Neural progenitor cell (in vitro differentiated cells): ENCODE measurements at regions not wholly inside any gene's neighbourhood (a gene's known extent, or its start where the extent isn't known, plus 50 kb on each side); places are given as distances from the start of the nearest gene placed in this dataset.

Source experiments
- DNase-seq: peaks from one replicate; pipeline ENCODE4 v3.0.0-alpha.2; 2016; ENCODE audit warnings: low spot score
- H2AFZ ChIP-seq: fragments of 200-600 bp; sonication (generic); replicated peaks from 2 replicates; pipeline ENCODE4 v1.6.1; 2016; ENCODE audit warnings: antibody characterized with exemption
- H3F3A ChIP-seq: fragments of 200-600 bp; sonication (generic); 2 replicates; pipeline ENCODE4 v1.6.1; 2016; ENCODE audit warnings: antibody characterized with exemption, low read depth
- H3K27ac ChIP-seq: fragments of 200-600 bp; sonication (generic); 2 replicates; pipeline ENCODE4 v1.5.1; 2016; ENCODE audit warnings: mild to moderate bottlenecking
- H3K27me3 ChIP-seq: fragments of 200-600 bp; sonication (generic); 2 replicates; pipeline ENCODE4 v1.6.1; 2016; ENCODE audit warnings: mild to moderate bottlenecking, moderate library complexity
- H3K36me3 ChIP-seq: fragments of 200-600 bp; sonication (generic); 2 replicates; pipeline ENCODE4 v1.5.1; 2016
- H3K4me1 ChIP-seq: fragments of 200-600 bp; sonication (generic); 2 replicates; pipeline ENCODE4 v1.6.1; 2016; ENCODE audit warnings: mixed run types
- H3K4me2 ChIP-seq: fragments of 200-600 bp; sonication (generic); 2 replicates; pipeline ENCODE4 v1.6.1; 2016
- H3K4me3 ChIP-seq: fragments of 200-600 bp; sonication (generic); 2 replicates; pipeline ENCODE4 v1.5.1; 2016
- H3K79me2 ChIP-seq: fragments of 200-600 bp; sonication (generic); 2 replicates; pipeline ENCODE4 v1.6.1; 2016; ENCODE audit warnings: low read depth
- H3K9ac ChIP-seq: fragments of 200-600 bp; sonication (generic); 2 replicates; pipeline ENCODE4 v1.6.1; 2016
- H3K9me3 ChIP-seq: fragments of 200-600 bp; sonication (generic); 2 replicates; pipeline ENCODE4 v1.5.1; 2016; ENCODE audit warnings: low read depth
- H4K20me1 ChIP-seq: fragments of 200-600 bp; sonication (generic); 2 replicates; pipeline ENCODE4 v1.6.1; 2016; ENCODE audit warnings: low read depth
- H3K27ac Mint-ChIP-seq: 3 replicates; pipeline ENCODE4 v1.8.0; 2021; ENCODE audit warnings: mixed read lengths
- H3K27me3 Mint-ChIP-seq: 2 replicates; pipeline ENCODE4 v1.8.0; 2022; ENCODE audit warnings: low read depth, mild to moderate bottlenecking, inconsistent platforms, moderate library complexity, mixed read lengths; ENCODE audit not compliant: insufficient read depth
- H3K36me3 Mint-ChIP-seq: 3 replicates; pipeline ENCODE4 v1.8.0; 2021; ENCODE audit warnings: mixed read lengths
- H3K4me1 Mint-ChIP-seq: 3 replicates; pipeline ENCODE4 v1.8.0; 2021; ENCODE audit warnings: mixed read lengths
- H3K4me3 Mint-ChIP-seq: 3 replicates; pipeline ENCODE4 v1.8.0; 2021; ENCODE audit warnings: mild to moderate bottlenecking, moderate library complexity, mixed read lengths
- H3K9me3 Mint-ChIP-seq: 3 replicates; pipeline ENCODE4 v1.8.0; 2020; ENCODE audit warnings: mixed read lengths
- EZH2 ChIP-seq: fragments of 200-600 bp; sonication (generic); IDR thresholded peaks from 2 replicates; pipeline ENCODE4 v1.6.1; 2017; ENCODE audit warnings: antibody characterized with exemption, mild to moderate bottlenecking, moderate library complexity
- EZH2phosphoT487 ChIP-seq: fragments of 200-600 bp; sonication (generic); IDR thresholded peaks from 2 replicates; pipeline ENCODE4 v1.6.1; 2017; ENCODE audit warnings: antibody characterized with exemption
- TF ChIP-seq, protein P1 (sequence below): fragments of 200-600 bp; sonication (generic); IDR thresholded peaks from 2 replicates; pipeline ENCODE4 v1.5.1; 2017; ENCODE audit warnings: antibody characterized with exemption, mild to moderate bottlenecking

- peaks cover 8% of the 10 kb centered on the region for H3K27me3 Mint-ChIP-seq
- H3K9me3 Mint-ChIP-seq = no peaks in the 10 kb centered on the region
- DNase-seq = no peak
- no peak for TF ChIP-seq EZH2phosphoT487
- no peaks in the 10 kb centered on the region for H3K36me3 Mint-ChIP-seq
- peak overlapping the region; percentile 46 for H3K4me2 ChIP-seq
- H3K4me3 Mint-ChIP-seq = no peak overlapping the region
- H3K4me1 Mint-ChIP-seq = peaks cover 9% of the 10 kb centered on the region
- H3K36me3 ChIP-seq = no peaks in the 10 kb centered on the region
- no peak overlapping the region for H3K9ac ChIP-seq
- H3K4me3 ChIP-seq = no peak overlapping the region
- no peak overlapping the region for H3K27ac ChIP-seq
- H2AFZ ChIP-seq = peak overlapping the region; percentile 89
- no peaks in the 10 kb centered on the region for H4K20me1 ChIP-seq
- H3K9me3 ChIP-seq = no peaks in the 10 kb centered on the region
- no peaks in the 10 kb centered on the region for H3K27me3 ChIP-seq
- no peak overlapping the region for H3K27ac Mint-ChIP-seq
- no peaks in the 10 kb centered on the region for H3F3A ChIP-seq
- H3K79me2 ChIP-seq = no peaks in the 10 kb centered on the region
- peaks cover 25% of the 10 kb centered on the region for H3K4me1 ChIP-seq
Observed at GRCh38 chr18:57981308-57982028, 62.6 kb upstream of the NEDD4L start.

- Histone ChIP-seq H3K4me3 (no peak overlapping the region), H3K79me2 (no peaks in the 10 kb centered on the region), H3K4me1 (peaks cover 20% of the 10 kb centered on the region), H3K4me2 (peak overlapping the region; percentile 46), H3K9ac (no peak overlapping the region), H3K27ac (no peak overlapping the region), H3F3A (no peaks in the 10 kb centered on the region), H4K20me1 (no peaks in the 10 kb centered on the region), H2AFZ (peak overlapping the region; percentile 89), H3K27me3 (no peaks in the 10 kb centered on the region), H3K36me3 (no peaks in the 10 kb centered on the region), H3K9me3 (no peaks in the 10 kb centered on the region)
- Mint-ChIP-seq H3K9me3 (no peaks in the 10 kb centered on the region), H3K36me3 (no peaks in the 10 kb centered on the region), H3K4me1 (peaks cover 9% of the 10 kb centered on the region), H3K4me3 (no peak overlapping the region), H3K27ac (no peak overlapping the region), H3K27me3 (peaks cover 8% of the 10 kb centered on the region)
- DNase-seq = no peak
- no peak for TF ChIP-seq EZH2
- no peak for TF ChIP-seq EZH2phosphoT487
- TF ChIP-seq, protein P1, sequence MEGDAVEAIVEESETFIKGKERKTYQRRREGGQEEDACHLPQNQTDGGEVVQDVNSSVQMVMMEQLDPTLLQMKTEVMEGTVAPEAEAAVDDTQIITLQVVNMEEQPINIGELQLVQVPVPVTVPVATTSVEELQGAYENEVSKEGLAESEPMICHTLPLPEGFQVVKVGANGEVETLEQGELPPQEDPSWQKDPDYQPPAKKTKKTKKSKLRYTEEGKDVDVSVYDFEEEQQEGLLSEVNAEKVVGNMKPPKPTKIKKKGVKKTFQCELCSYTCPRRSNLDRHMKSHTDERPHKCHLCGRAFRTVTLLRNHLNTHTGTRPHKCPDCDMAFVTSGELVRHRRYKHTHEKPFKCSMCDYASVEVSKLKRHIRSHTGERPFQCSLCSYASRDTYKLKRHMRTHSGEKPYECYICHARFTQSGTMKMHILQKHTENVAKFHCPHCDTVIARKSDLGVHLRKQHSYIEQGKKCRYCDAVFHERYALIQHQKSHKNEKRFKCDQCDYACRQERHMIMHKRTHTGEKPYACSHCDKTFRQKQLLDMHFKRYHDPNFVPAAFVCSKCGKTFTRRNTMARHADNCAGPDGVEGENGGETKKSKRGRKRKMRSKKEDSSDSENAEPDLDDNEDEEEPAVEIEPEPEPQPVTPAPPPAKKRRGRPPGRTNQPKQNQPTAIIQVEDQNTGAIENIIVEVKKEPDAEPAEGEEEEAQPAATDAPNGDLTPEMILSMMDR = no peak
Observed at GRCh38 chr18:57980573-57981307, 63.3 kb upstream of the NEDD4L start.

DNA sequence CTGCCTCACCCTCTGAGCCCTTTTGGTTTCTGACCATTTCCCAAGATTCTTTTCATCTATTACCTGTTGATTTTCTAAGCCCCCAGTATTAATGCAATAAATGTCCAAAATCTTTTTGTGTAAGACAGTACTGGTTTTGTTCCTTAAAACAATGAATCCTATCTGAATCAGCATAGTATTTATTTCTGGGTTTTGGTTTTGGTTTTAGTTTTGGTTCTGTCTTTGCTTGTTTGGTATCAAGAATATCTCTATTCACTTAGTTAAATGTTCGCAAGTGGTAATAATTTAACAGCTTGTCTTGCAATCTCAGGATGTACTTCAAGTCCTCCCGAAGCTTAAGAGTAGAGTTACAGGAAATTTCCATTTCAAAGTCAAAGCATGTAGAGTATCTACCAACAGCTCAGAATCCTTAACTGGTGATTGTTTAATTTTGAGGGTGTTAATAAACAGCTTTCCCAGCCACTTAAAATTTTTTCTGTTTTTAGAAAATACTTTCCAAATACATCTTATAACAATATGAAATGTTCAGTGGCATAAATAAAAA, 67.7 kb upstream of the NEDD4L start:
- Mint-ChIP-seq H3K4me3 (no peak overlapping the region), H3K27ac (no peak overlapping the region), H3K4me1 (no peaks in the 10 kb centered on the region), H3K9me3 (no peaks in the 10 kb centered on the region), H3K36me3 (no peaks in the 10 kb centered on the region), H3K27me3 (peaks cover 3% of the 10 kb centered on the region)
- Histone ChIP-seq H3F3A (no peaks in the 10 kb centered on the region), H4K20me1 (no peaks in the 10 kb centered on the region), H3K4me2 (no peak overlapping the region), H3K79me2 (no peaks in the 10 kb centered on the region), H3K36me3 (no peaks in the 10 kb centered on the region), H3K27ac (no peak overlapping the region), H3K9me3 (no peaks in the 10 kb centered on the region), H2AFZ (no peak overlapping the region), H3K27me3 (no peaks in the 10 kb centered on the region), H3K4me1 (peaks cover 11% of the 10 kb centered on the region), H3K9ac (no peak overlapping the region), H3K4me3 (no peak overlapping the region)
- TF ChIP-seq, protein P1 = no peak
- TF ChIP-seq EZH2 (no peak), EZH2phosphoT487 (no peak)
- no peak for DNase-seq

GRCh38 chr18:57975805-57976204, 68.2 kb upstream of the NEDD4L start:
- Mint-ChIP-seq H3K27ac (no peak overlapping the region), H3K36me3 (no peaks in the 10 kb centered on the region), H3K4me3 (no peak overlapping the region), H3K27me3 (peaks cover 3% of the 10 kb centered on the region), H3K4me1 (no peaks in the 10 kb centered on the region), H3K9me3 (no peaks in the 10 kb centered on the region)
- no peaks in the 10 kb centered on the region for H3K79me2 ChIP-seq
- no peaks in the 10 kb centered on the region for H3K9me3 ChIP-seq
- H3K4me3 ChIP-seq = no peak overlapping the region
- no peaks in the 10 kb centered on the region for H3F3A ChIP-seq
- peaks cover 6% of the 10 kb centered on the region for H3K4me1 ChIP-seq
- H4K20me1 ChIP-seq = no peaks in the 10 kb centered on the region
- H3K36me3 ChIP-seq = no peaks in the 10 kb centered on the region
- H3K4me2 ChIP-seq = no peak overlapping the region
- no peak overlapping the region for H3K27ac ChIP-seq
- H3K27me3 ChIP-seq = no peaks in the 10 kb centered on the region
- TF ChIP-seq, protein P1 = no peak
- H3K9ac ChIP-seq = no peak overlapping the region
- no peak for DNase-seq
- no peak overlapping the region for H2AFZ ChIP-seq
